GM18861 (cell line): ENCODE measurements at regions not wholly inside any gene's neighbourhood (a gene's known extent, or its start where the extent isn't known, plus 50 kb on each side); places are given as distances from the start of the nearest gene placed in this dataset.

Experiments used
- ATAC-seq: cut with Tn5 transposase; IDR thresholded peaks from one replicate; pipeline ENCODE4 v1.9.1; 2021; ENCODE audit not compliant: unreplicated experiment

DNA sequence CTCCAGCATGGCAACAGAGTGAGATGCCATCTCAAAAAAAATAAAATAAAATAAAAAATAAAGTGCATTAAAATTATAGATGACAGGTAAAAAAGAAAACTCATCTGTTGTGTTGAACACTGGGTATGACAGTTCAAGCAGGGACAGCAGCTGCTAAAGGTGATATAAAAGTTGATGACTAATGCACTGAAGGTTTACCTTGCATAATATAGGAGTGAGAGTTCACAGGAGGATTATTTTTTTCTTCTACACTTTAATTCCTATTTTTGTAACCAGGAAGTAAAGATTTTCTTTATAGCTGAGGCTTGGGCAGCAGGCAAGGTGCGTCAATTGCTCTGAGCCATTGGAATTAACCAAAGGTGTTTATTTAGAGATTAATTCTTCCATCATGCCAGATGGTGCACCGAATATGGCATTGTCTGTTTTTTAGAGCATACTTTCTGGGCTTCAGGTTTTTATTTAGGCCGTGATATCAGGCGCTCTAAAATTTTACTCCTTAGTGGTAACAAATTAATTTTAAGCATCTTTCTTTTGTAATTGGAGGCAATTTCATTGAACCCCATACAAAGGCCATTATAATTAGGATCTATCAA is 337.0 kb upstream of the SLC10A2 start:
- ATAC-seq, result no peak

DNA sequence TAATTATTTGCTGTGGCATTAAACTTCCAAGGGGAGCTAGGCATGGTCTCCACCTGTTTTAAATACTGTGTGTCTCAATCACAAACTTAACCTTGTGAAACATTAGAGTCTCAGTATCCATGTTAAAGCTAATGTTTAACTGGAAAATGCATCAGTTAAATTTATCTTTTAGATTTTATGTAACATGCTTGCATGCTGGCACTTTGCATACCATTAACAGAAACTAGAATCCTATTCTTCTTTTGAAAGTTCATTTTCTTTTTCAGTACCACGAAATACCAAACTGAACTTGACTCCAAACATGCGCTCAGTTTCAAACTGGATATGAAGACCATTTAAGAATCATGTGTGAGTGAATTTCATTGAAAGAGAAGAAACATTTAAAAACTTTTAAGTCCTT is 328.9 kb upstream of the SLC10A2 start:
- ATAC-seq, result no peak

DNA sequence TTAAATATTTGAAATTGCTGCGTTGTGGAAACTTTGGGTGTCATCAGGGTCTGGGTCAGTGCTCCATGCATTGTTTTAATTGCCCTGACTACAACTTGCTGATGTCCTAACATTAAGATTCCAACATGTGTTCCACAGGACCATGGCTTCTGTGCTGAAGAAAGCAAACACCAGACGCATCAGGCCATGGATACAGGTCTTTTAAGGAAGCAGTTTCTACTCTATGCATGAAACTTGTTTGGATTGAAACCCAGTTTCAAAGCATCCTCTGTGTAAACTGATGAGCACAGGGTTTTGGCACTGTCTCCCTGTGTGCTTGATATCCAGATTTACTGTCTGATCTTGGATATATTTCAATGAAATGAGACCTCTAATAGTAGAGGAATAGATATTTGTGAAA is 328.4 kb upstream of the SLC10A2 start:
- no peak for ATAC-seq

DNA sequence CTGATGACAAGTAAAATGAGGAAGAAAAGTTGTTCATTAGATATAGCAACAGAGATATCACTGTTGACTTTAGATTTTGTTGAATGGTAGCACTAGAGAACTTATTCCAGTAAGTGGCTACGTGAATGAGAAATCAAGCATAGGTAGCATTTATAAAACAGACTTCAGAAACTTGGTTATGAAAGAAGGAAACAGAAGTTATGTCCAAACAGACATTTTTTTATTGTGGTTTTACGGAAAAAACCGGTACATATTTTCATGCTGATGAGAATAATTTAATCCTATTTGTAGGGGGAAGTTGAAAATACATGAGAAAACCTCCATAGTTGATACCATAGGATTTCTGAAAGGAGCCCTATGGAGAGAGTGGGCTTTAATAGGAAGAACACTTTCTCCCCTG is 325.7 kb upstream of the SLC10A2 start:
- ATAC-seq, result no peak

DNA sequence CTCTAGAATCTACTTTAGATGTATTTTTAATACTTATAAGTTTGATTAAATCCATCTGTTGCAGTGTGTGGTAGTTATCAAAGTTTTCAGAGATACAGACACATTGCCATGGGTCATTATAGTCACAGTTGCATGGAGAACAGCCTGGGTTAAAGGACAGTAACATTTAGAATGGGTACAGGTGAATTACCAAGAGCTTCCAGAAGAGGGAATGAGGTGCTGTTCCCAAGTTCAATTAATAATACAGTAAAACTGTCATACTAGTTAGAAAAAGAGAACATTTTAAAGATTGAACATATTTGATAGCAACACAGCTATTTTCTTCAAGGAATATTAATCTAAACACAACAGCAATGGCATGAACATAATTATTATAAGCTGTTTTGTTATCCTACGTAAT is 322.6 kb upstream of the SLC10A2 start:
- ATAC-seq, result no peak

DNA sequence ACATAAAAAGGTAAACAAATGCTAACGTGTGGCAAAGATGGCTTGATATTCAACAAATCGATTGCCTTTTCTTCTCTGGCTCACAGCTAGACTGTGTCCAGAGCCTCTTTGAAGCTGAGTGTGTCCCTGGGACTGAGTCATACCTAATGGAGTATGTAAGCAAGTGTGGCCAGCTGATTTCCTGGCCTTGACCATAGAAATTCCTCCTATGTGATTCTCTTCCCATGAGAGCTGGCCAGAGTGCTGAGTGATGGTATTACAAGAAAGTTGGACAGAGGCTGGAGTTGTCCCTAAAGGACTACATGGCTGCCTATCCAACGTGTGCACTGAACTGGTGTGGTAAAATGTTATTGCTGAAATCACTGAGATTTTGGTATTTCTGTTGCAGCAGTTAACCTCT is 320.1 kb upstream of the SLC10A2 start:
- ATAC-seq, result no peak

DNA sequence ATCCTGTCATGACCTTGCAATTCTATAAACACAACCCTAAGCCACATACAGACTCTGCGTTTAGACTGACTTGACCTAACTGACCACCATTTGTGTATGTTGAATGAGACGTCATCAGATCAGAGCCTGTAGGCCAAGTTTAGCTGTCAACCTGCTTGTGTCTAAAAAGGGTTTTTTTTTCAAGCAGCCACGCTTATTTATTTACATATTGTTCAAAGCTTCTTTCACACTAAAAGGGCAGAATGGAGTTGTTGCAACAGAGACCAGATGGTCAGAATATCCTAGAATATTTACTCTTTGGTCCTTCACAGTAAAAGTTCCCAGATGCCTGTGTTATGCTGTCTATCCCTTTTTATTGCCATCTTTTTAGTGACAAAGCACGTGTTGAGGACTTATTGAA is 307.7 kb upstream of the SLC10A2 start:
- no peak for ATAC-seq

DNA sequence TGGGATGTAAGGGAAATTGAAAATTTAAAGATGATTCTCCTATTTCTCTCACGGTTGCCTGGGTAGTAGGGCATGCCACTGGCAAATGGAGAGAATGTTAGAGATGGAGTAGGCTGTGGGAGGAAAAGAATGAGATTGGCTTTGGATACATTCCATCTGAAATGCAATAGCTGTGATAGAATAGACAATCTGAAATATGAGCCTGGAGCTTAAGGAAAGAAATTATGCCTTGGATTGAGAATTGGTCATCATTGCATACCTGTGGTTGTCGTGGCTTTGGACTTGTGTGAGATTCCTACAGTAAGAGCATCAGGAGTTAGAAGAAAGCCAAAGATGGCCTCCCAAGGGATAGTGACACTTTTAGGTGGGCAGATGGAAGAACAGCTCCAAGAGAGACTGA is 305.1 kb upstream of the SLC10A2 start:
- ATAC-seq, result no peak

DNA sequence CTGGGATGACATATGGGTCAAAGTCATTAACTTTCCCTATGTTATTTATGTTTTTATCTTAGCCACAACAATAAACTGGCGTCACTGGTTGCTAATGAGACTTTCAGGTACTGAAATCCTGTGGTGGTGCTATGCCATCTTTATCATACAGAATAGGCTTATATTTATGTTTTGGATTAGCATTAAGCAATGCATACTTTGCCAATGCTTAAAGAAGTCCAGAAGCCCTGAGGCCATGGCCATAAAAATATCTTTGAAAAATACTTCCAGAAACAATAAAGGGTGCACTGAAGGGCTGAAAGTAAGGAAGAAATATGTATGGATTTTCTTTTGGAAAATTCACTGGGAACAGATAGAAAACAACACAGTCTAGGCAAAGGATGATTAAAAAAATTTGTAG is 304.6 kb upstream of the SLC10A2 start:
- ATAC-seq, result no peak

DNA sequence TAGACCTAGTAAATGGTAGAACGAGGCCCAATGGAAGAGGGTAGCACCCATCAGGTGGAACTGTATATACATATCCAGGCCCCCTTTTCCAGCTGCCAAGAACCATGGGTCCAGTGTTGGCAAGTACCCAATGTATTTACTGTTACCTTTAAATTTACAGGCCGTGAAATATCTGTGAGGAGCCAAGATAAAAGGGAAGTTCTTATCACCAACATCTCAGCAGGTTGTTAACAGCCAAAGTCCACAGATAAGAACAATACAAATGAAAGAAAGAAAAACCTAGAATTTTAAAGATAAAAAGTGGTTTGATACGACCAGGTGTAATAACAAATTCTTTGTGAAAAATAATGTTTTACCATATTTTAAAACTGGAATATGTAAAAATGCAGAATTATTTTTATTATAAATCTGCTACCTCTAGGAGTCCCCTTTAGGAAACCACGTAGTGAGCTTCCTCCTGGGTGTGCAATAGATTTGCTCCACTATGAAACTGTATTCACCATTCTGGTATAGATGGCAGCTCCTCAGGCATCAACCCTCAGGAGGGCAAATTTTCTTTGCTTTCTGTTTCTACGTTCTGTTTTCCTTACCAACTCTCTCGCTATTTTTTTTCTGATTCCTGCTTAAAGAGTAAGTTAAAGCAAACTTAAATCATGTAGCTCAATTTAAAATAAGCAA is 292.2 kb upstream of the SLC10A2 start:
- no peak for ATAC-seq

DNA sequence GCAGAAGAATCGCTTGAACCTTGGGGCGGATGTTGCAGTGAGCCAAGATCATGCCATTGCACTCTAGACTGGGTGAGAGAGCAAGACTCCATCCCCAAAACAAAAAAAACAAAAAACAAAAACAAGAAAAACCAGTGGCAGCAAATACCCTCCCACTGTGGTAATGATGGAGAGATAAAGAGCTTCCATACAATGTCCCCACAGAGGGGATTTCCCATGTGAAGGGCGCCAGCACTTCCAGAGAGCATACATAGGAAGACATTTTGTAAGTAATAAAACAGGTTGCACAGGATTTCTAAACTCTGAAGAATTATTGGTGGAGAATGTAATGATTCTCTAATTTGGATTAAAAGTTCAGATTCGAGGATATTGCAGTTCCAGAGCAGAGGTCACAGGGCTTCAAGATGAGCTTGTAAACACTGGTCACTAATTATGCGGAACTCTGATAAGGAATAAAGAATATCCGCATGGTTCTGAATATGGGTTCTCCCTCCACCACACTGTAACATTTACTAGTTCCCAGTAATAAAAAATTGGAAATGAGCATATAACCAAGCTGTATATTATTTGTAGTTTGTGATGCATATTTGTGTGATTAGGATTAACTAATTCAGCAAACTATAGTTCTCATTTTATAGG is 290.1 kb upstream of the SLC10A2 start:
- ATAC-seq, result no peak

DNA sequence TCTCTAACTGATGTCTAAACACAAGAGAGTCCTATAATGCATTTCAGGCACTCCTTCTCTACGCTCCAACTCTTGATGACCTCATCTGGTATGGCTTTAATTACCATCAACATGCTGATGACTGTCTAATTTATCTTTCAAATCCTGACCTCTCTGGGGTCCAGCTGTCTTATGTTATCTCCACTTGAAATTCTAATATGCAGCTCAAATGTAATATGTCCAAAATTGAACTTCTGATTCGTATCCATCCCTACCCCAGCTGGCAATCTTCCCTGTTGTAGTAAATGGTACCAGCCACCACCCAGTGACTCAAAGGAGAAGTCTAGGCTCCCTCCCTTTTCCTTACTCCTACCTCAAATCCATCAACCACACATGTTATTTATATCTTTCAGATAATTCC is 288.0 kb upstream of the SLC10A2 start:
- no peak for ATAC-seq

DNA sequence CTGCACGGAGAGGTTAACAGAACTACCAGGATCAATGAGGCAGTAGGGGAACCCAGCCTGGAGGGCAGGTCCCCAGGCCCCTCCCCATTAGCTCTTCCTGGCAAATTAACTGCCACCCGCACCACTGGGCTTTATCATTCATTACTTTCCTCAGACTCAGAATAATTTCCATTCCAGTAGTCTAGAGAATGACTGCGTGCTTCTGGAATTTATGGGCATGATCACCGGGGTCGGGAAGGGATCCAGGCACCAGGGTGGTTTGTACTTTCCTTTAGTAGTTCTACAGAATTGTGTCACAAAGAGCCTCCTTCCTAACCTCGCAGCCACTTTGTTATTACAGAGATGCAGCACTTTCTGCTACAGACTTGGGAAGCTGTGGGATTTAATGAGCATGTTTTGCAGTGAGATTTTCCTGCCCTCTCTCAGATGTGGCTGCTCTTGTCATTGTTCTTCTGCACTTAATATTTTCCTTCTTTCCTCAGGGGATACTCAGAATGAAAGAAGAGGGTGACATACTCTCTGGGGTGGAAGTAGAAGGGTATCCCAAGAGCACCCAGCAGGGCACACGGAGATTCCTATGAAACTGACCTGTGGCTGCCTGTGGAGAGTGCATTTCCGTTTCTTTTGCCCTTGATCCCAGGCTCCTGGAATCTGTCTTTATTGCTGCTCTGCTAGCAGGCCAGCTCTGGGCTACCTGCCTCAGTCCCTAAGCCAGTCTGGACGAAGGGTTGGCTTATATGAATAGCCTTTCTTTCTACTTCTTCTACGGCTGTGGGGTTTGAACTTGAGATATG is 285.0 kb upstream of the SLC10A2 start:
- no peak for ATAC-seq

DNA sequence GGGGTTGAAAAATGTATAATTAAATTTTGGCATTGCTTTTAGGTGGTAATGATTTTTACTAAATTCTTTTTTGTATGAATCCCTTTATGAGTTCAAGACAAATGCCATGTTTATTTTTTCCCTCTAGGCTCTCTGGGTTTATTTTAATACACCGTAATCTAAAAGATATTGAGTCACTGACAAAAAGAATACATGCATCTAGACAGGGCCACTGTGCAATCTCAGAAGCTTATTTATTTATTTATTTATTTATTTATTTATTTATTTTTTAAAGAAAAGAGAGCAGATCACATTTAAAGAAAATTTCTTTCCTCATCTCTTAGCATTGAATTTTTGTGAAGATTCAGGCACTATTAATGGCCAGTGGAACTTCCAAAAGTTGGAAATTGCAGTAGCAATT is 283.9 kb upstream of the SLC10A2 start:
- ATAC-seq, result no peak

DNA sequence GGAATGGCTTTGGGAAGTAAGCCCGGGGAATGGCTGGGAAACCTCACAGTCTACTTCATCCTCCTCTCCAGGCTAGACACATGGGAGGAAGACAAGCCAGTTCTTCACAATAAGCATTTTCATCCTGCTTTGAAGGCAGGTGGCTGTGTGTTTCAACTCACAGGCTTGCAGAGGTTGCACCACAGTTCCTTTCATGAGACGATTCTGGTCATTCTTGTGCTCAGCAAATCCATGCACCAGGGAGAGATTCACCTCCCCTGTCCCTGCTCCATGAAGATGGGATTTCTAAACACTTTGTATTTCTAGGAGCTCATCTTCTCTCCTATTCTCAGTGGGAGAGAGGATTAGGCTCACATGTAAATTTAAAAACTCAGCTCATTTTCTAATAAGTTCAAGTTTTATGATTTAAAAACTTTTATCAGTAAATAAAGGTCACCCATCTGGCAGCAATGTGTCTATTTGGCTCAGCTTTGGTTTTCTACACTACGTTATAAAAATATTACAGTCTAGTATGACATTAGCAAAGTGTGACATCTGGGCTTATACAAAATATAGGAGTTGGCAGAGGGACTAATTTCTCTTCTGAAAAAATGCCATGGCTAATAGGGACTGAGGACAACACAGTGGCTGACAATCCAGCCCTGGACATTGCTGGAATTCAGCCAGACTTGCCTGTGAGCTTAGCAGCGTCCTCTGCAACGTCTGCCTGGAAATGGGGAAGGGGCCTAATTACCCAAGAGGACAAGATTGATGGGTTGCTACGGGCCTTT is 283.2 kb upstream of the SLC10A2 start:
- no peak for ATAC-seq

DNA sequence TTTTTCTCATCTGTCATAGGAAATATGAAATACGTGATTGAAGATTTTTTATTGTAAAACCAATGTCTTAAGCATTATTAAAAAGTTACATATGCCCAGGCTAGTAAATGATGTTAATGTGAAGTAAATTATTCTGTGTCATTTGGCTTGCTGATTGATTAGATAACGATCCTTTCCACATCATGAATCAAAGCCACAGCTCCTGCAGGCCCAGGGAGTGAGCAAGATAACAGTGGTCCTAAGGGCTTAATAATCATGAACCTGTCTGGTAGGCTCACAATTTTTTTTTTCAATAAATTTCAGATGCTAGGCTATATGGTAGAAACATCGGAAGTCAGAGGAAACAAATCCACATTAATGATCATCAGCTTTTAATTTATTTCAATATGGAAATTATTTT is 269.0 kb upstream of the SLC10A2 start:
- no peak for ATAC-seq

DNA sequence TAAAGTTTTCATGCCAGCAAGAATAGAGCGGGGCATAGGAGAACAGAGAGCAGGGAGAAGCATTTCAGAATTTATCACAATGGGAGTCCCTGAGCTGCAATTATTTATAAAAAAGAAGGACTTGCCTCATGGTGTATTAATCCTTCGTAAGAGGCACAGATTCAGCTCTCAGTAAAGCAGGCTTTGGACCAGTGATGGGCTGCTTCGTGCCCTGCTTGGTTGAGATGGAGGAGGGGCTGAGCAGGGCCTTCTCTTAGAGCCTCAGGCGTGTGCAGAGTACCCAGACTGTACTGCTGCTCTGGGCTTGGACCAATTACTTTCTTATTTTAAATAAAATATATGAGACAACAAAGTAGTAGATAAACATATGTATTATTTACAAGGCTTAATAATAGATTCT is 265.7 kb upstream of the SLC10A2 start:
- no peak for ATAC-seq

DNA sequence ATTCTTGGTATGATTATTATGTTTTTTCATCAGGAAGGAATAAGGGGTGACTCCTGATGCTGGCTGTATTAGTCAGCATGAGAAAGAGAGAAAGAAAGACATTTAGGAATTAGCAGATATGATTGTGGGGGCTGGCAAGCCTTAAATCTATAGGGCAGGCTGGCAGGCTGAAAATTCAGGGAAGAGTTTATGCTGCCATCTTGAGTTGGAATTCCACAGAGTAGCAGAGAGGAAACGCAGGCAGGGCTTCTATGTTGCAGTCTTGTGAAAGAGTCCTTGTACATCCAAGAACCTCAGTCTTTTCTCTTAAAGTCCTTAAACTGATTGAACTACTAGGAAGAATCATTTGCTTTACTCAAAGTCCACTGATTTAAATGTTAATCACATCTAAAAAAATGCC is 262.7 kb upstream of the SLC10A2 start:
- no peak for ATAC-seq

DNA sequence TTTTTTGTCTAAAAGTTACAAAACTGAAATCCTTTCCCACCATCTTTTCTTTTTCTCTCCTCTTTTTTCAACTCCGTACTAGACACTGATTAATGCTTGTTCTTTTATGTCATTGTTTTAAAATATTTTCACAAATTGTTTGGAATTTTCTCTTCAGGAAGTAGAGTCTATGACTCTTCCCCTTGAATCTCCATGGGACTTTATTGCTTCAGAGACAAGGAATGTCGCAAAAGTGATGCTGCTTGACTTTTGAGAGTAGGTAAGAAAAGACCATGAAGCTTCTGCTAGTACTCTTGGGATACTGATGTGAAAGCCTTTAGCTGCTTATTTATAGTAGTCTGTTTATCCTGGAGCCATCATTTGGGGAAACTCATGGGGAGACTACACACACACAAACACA is 260.1 kb upstream of the SLC10A2 start:
- ATAC-seq, result no peak

DNA sequence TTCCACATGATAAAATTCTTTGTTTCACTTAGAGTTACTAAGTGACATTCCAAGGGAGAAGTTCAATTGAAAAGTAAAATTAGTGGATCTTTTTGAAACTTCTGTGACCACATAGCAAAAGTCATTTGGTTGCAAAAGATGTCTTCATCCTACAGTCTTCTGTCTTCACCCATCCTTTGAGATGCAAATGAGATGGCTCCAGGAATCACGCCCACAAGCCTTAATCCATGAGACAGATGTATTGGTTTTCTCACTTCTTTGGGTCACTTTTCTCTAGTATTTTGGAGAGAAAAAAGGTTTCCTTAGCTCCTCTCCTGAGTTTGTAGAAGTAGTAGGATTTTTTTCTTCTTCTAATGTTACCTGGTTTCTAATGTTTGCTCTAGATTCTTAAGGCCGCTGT is 259.5 kb upstream of the SLC10A2 start:
- ATAC-seq, result no peak

DNA sequence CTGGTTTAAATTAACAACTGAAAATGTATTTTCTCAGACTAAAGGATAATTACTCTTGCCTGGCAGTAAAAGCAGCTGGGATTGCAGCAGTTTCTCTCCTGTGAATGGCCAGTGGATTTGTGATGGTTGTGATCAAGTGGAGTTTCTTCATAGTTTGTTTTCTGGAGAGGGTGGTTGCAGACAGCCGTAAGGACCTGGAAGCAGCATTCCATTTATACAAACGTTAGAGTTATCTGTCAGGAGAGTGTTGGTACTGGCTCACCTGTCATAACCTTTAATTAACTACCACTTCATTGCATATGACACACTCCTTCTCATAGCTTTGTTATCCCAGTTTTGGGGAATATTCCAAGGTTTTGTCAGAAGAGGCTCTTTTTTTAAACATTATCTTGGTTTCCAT is 258.4 kb upstream of the SLC10A2 start:
- ATAC-seq, result no peak
